ENCODE measurements at regions not wholly inside any gene's neighbourhood (a gene's known extent, or its start where the extent isn't known, plus 50 kb on each side); places are given as distances from the start of the nearest gene placed in this dataset.
A peak's percentile ranks its signal among the peaks of the same experiment; 100 is the strongest.

GRCh38 chr13:86383561-86383960 lies 584.3 kb upstream of the SLITRK6 start:
- Histone ChIP-seq H3K27ac (ENCODE audit: low read depth in 1 of 2, low read length in 2 of 2) (no peak overlapping the region), H3K9me3 (ENCODE audit: control insufficient read depth, low read length) (no peaks in the 10 kb centered on the region), H3K27me3 (ENCODE audit: control insufficient read depth in 1 of 2, insufficient read depth in 2 of 2, low read length in 1 of 2) (no peaks in the 10 kb centered on the region), H3K36me3 (ENCODE audit: control insufficient read depth in 1 of 2, insufficient read depth in 2 of 2, low read length in 1 of 2) (no peaks in the 10 kb centered on the region), H3K4me1 (ENCODE audit: control insufficient read depth in 1 of 2, insufficient read depth in 2 of 2, low read length in 2 of 2) (no peaks in the 10 kb centered on the region), H3K4me3 (ENCODE audit: low read length in 2 of 2) (no peak overlapping the region)
- ATAC-seq (ENCODE audit: low FRiP score) (no peak), DNase-seq (no peak)
- 50 to 54% methylated on average over 2 of the region's 2 CpGs for WGBS, 2 donors
- intact Hi-C loops (cut with DNase I): no loop called here

- Histone ChIP-seq H3K27me3 (ENCODE audit: control insufficient read depth in 1 of 2, insufficient read depth in 2 of 2, low read length in 1 of 2) (no peaks in the 10 kb centered on the region), H3K27ac (ENCODE audit: low read depth in 1 of 2, low read length in 2 of 2) (no peak overlapping the region), H3K4me3 (ENCODE audit: low read length in 2 of 2) (no peak overlapping the region), H3K4me1 (ENCODE audit: control insufficient read depth in 1 of 2, insufficient read depth in 2 of 2, low read length in 2 of 2) (no peaks in the 10 kb centered on the region), H3K9me3 (ENCODE audit: control insufficient read depth, low read length) (no peaks in the 10 kb centered on the region), H3K36me3 (ENCODE audit: control insufficient read depth in 1 of 2, insufficient read depth in 2 of 2, low read length in 1 of 2) (no peaks in the 10 kb centered on the region)
- intact Hi-C loops (cut with DNase I): no loop called here
- 87 to 95% methylated on average over 1 of the region's 1 CpG for WGBS, 2 donors
- no peak for ATAC-seq (ENCODE audit: low FRiP score)
- no peak for DNase-seq
Measured at GRCh38 chr13:86397635-86398034, 598.4 kb upstream of the SLITRK6 start.

- Histone ChIP-seq H3K27ac (ENCODE audit: low read depth in 1 of 2, low read length in 2 of 2) (no peak overlapping the region), H3K27me3 (ENCODE audit: control insufficient read depth in 1 of 2, insufficient read depth in 2 of 2, low read length in 1 of 2) (no peaks in the 10 kb centered on the region), H3K9me3 (ENCODE audit: control insufficient read depth, low read length) (no peaks in the 10 kb centered on the region), H3K4me1 (ENCODE audit: control insufficient read depth in 1 of 2, insufficient read depth in 2 of 2, low read length in 2 of 2) (no peaks in the 10 kb centered on the region), H3K4me3 (ENCODE audit: low read length in 2 of 2) (no peak overlapping the region), H3K36me3 (ENCODE audit: control insufficient read depth in 1 of 2, insufficient read depth in 2 of 2, low read length in 1 of 2) (no peaks in the 10 kb centered on the region)
- DNase-seq: no peak
- intact Hi-C loops (cut with DNase I): no loop called here
- no peak for ATAC-seq (ENCODE audit: low FRiP score)
Measured at GRCh38 chr13:86399572-86399971, 600.4 kb upstream of the SLITRK6 start.

- no peak for DNase-seq
- Histone ChIP-seq H3K4me1 (ENCODE audit: control insufficient read depth in 1 of 2, insufficient read depth in 2 of 2, low read length in 2 of 2) (no peaks in the 10 kb centered on the region), H3K9me3 (ENCODE audit: control insufficient read depth, low read length) (no peaks in the 10 kb centered on the region), H3K36me3 (ENCODE audit: control insufficient read depth in 1 of 2, insufficient read depth in 2 of 2, low read length in 1 of 2) (no peaks in the 10 kb centered on the region), H3K27ac (ENCODE audit: low read depth in 1 of 2, low read length in 2 of 2) (no peak overlapping the region), H3K4me3 (ENCODE audit: low read length in 2 of 2) (no peak overlapping the region), H3K27me3 (ENCODE audit: control insufficient read depth in 1 of 2, insufficient read depth in 2 of 2, low read length in 1 of 2) (no peaks in the 10 kb centered on the region)
- intact Hi-C loops (cut with DNase I): no loop called here
- 35 to 41% methylated on average over 3 of the region's 3 CpGs for WGBS, 2 donors
- no peak for ATAC-seq (ENCODE audit: low FRiP score)
Measured at GRCh38 chr13:86402500-86402899, 603.3 kb upstream of the SLITRK6 start.

GRCh38 chr13:86403181-86403580 lies 604.0 kb upstream of the SLITRK6 start:
- Histone ChIP-seq H3K9me3 (ENCODE audit: control insufficient read depth, low read length) (no peaks in the 10 kb centered on the region), H3K27ac (ENCODE audit: low read depth in 1 of 2, low read length in 2 of 2) (no peak overlapping the region), H3K27me3 (ENCODE audit: control insufficient read depth in 1 of 2, insufficient read depth in 2 of 2, low read length in 1 of 2) (no peaks in the 10 kb centered on the region), H3K4me3 (ENCODE audit: low read length in 2 of 2) (no peak overlapping the region), H3K36me3 (ENCODE audit: control insufficient read depth in 1 of 2, insufficient read depth in 2 of 2, low read length in 1 of 2) (no peaks in the 10 kb centered on the region), H3K4me1 (ENCODE audit: control insufficient read depth in 1 of 2, insufficient read depth in 2 of 2, low read length in 2 of 2) (no peaks in the 10 kb centered on the region)
- ATAC-seq (ENCODE audit: low FRiP score) (no peak), DNase-seq (no peak)
- intact Hi-C loops (cut with DNase I): no loop called here

GRCh38 chr13:86409466-86410241 lies 610.4 kb upstream of the SLITRK6 start:
- peak; percentile 52 for ATAC-seq (ENCODE audit: low FRiP score)
- H3K27ac ChIP-seq (ENCODE audit: low read depth in 1 of 2, low read length in 2 of 2): no peak overlapping the region
- intact Hi-C loops (cut with DNase I): no loop called here
- H3K9me3 ChIP-seq (ENCODE audit: control insufficient read depth, low read length): peaks cover 1% of the 10 kb centered on the region
- no peak overlapping the region for H3K4me3 ChIP-seq (ENCODE audit: low read length in 2 of 2)
- H3K27me3 ChIP-seq (ENCODE audit: control insufficient read depth in 1 of 2, insufficient read depth in 2 of 2, low read length in 1 of 2): peaks cover 0 to 2% of the 10 kb centered on the region in 2 donors
- 79 to 88% methylated on average over 8 of the region's 8 CpGs for WGBS, 2 donors
- peak in 1 of 2 donors; percentile 32 for DNase-seq
- H3K4me1 ChIP-seq (ENCODE audit: control insufficient read depth in 1 of 2, insufficient read depth in 2 of 2, low read length in 2 of 2): no peaks in the 10 kb centered on the region
- no peaks in the 10 kb centered on the region for H3K36me3 ChIP-seq (ENCODE audit: control insufficient read depth in 1 of 2, insufficient read depth in 2 of 2, low read length in 1 of 2)

- Histone ChIP-seq H3K27me3 (ENCODE audit: control insufficient read depth in 1 of 2, insufficient read depth in 2 of 2, low read length in 1 of 2) (no peaks in the 10 kb centered on the region), H3K27ac (ENCODE audit: low read depth in 1 of 2, low read length in 2 of 2) (no peak overlapping the region), H3K9me3 (ENCODE audit: control insufficient read depth, low read length) (no peaks in the 10 kb centered on the region), H3K36me3 (ENCODE audit: control insufficient read depth in 1 of 2, insufficient read depth in 2 of 2, low read length in 1 of 2) (no peaks in the 10 kb centered on the region), H3K4me3 (ENCODE audit: low read length in 2 of 2) (no peak overlapping the region), H3K4me1 (ENCODE audit: control insufficient read depth in 1 of 2, insufficient read depth in 2 of 2, low read length in 2 of 2) (no peaks in the 10 kb centered on the region)
- WGBS, 2 donors: 51 to 58% methylated on average over 3 of the region's 3 CpGs
- intact Hi-C loops (cut with DNase I): no loop called here
- ATAC-seq (ENCODE audit: low FRiP score) (no peak), DNase-seq (no peak)
Measured at GRCh38 chr13:86425170-86425815, 626.1 kb upstream of the SLITRK6 start.

- no peaks in the 10 kb centered on the region for H3K36me3 ChIP-seq (ENCODE audit: control insufficient read depth in 1 of 2, insufficient read depth in 2 of 2, low read length in 1 of 2)
- ATAC-seq (ENCODE audit: low FRiP score): no peak
- H3K27ac ChIP-seq (ENCODE audit: low read depth in 1 of 2, low read length in 2 of 2): no peak overlapping the region
- no peaks in the 10 kb centered on the region for H3K9me3 ChIP-seq (ENCODE audit: control insufficient read depth, low read length)
- no peaks in the 10 kb centered on the region for H3K27me3 ChIP-seq (ENCODE audit: control insufficient read depth in 1 of 2, insufficient read depth in 2 of 2, low read length in 1 of 2)
- H3K4me1 ChIP-seq (ENCODE audit: control insufficient read depth in 1 of 2, insufficient read depth in 2 of 2, low read length in 2 of 2): no peaks in the 10 kb centered on the region
- 80 to 81% methylated on average over 2 of the region's 2 CpGs for WGBS, 2 donors
- no peak overlapping the region for H3K4me3 ChIP-seq (ENCODE audit: low read length in 2 of 2)
- intact Hi-C loops (cut with DNase I): no loop called here
- no peak for DNase-seq
Measured at GRCh38 chr13:86426437-86426836, 627.2 kb upstream of the SLITRK6 start.

- no peak for ATAC-seq (ENCODE audit: low FRiP score)
- 80 to 86% methylated on average over 2 of the region's 2 CpGs for WGBS, 2 donors
- Histone ChIP-seq H3K4me1 (ENCODE audit: control insufficient read depth in 1 of 2, insufficient read depth in 2 of 2, low read length in 2 of 2) (no peaks in the 10 kb centered on the region), H3K9me3 (ENCODE audit: control insufficient read depth, low read length) (no peaks in the 10 kb centered on the region), H3K27me3 (ENCODE audit: control insufficient read depth in 1 of 2, insufficient read depth in 2 of 2, low read length in 1 of 2) (no peaks in the 10 kb centered on the region), H3K4me3 (ENCODE audit: low read length in 2 of 2) (no peak overlapping the region), H3K27ac (ENCODE audit: low read depth in 1 of 2, low read length in 2 of 2) (no peak overlapping the region), H3K36me3 (ENCODE audit: control insufficient read depth in 1 of 2, insufficient read depth in 2 of 2, low read length in 1 of 2) (no peaks in the 10 kb centered on the region)
- intact Hi-C loops (cut with DNase I): no loop called here
- DNase-seq: no peak
Measured at GRCh38 chr13:86429756-86430155, 630.5 kb upstream of the SLITRK6 start.
